ENCODE measurements at regions not wholly inside any gene's neighbourhood (a gene's known extent, or its start where the extent isn't known, plus 50 kb on each side); places are given as distances from the start of the nearest gene placed in this dataset.

GRCh38 chr13:111399776-111400538 is 79.5 kb downstream of the TEX29 start:
- no peak for TF ChIP-seq CTCF (IDR thresholded peaks at IDR 0.05)
- no peak for TF ChIP-seq POLR2A (IDR thresholded peaks at IDR 0.05)
